Breast epithelium (tissue), 4 donors: ENCODE measurements at regions not wholly inside any gene's neighbourhood (a gene's known extent, or its start where the extent isn't known, plus 50 kb on each side); places are given as distances from the start of the nearest gene placed in this dataset.

Source experiments
- DNase-seq, 2 donors: peaks; one replicate each; pipeline ENCODE4 v3.0.0-alpha.2; 2019; ENCODE audit warnings: low spot score in 2 of 2
- H3K27ac ChIP-seq, 2 donors: fragments of 200-600 bp; sonication (generic) in 1 of 2; one replicate each; pipeline ENCODE4 v1.5.1; 2016 to 2019; ENCODE audit warnings: mild to moderate bottlenecking in 1 of 2
- H3K27me3 ChIP-seq, 2 donors: fragments of 200-600 bp; sonication (generic) in 1 of 2; one replicate each; pipeline versions ENCODE4 v1.5.1 to v1.6.0; 2017 to 2019; ENCODE audit warnings: control low read depth in 1 of 2, mild to moderate bottlenecking in 1 of 2
- H3K36me3 ChIP-seq: fragments of 200-600 bp; one replicate; pipeline ENCODE4 v1.5.1; 2019
- H3K4me1 ChIP-seq, 2 donors: fragments of 200-600 bp; sonication (generic); one replicate each; pipeline ENCODE4 v1.5.1; 2016 to 2019; ENCODE audit warnings: control low read depth in 1 of 2
- H3K4me3 ChIP-seq, 3 donors: fragments of 200-600 bp; sonication (generic); 1 replicate in 2 of 3; 2 replicates in 1 of 3; pipeline ENCODE4 v1.5.1; 2016 to 2019; ENCODE audit warnings: mild to moderate bottlenecking in 3 of 3, moderate library complexity in 2 of 3
- H3K9me3 ChIP-seq, 2 donors: fragments of 200-600 bp; sonication (generic) in 1 of 2; one replicate each; pipeline ENCODE4 v1.5.1; 2016 to 2019; ENCODE audit warnings: control low read depth in 1 of 2
- POLR2A ChIP-seq: fragments of 450-650 bp; IDR thresholded peaks from one replicate; pipeline ENCODE4 v1.6.1; 2016; ENCODE audit warnings: antibody characterized with exemption, mild to moderate bottlenecking, moderate library complexity
- POLR2AphosphoS5 ChIP-seq, 3 donors: sonication (generic); formaldehyde crosslinking; IDR thresholded peaks; one replicate each; pipeline ENCODE4 v1.6.1; 2017; ENCODE audit warnings: antibody characterized with exemption in 3 of 3
- intact Hi-C: fragments of 100-400 bp; cut with DNase I; formaldehyde crosslinking; loops from one replicate; pipeline ENCODE4 v1.15.1; 2023; ENCODE audit warnings: low total_unique reads
- TF ChIP-seq, protein P1 (sequence below), 3 donors: fragments of 450-650 bp; IDR thresholded peaks; one replicate each; pipeline ENCODE4 v1.5.1; 2016 to 2017; ENCODE audit warnings: antibody characterized with exemption in 3 of 3, mild to moderate bottlenecking in 3 of 3, moderate library complexity in 3 of 3

DNA sequence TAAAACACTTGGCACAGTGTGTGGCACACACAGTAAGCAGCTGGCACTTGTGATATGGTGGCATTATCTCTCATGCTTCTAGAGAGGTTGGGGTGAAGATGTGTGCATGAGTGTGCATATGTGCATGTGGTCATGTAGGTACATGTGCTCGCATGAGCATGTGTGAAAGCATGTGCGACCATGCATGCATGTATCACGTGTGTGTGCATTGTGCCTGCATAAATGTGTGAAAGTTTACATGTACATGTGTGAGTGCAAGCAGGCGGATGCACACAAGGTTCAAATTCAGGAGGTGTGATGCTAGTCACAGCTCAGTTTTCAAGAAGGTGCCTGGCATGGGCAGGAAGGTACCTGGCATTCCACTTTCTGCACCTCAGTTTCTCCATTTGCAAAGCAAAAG, 59.0 kb upstream of the UQCRFS1 start:
- intact Hi-C loops, result loop anchor here (5.0 kb wide), 1 partner anchor 415 kb away; no protein-coding TSS in a partner anchor

DNA sequence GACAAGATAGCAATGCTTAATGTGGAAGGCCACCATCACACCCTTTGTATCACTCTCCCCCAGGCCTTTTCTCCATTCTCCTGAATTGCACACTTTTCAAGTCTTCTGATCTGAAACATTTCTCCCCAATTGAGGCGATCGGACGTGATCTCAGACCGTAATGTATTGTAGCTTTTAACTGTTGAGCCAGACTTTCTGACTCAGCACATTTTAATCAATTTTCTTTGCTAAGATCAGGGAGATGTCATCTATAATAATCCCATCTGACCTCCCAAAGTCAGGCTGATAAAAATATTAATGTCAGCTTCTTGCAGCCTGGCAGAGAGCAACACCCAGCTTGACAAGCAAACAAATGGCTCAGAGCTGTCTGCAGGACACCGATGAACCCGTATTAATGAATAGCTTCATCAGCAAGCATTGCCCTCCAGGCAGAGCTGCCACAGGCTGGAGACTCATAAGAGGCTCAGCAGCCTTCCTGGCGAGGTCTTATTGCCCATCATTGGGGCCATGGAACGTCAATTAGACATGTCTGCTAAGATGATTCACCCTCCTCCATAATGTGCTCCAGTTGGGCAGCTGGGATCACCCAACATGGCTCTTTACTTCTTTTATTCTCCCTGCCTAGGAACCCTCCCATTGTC, 60.2 kb upstream of the UQCRFS1 start:
- intact Hi-C loops, result loop anchor here (5.0 kb wide), 1 partner anchor 416 kb away; no protein-coding TSS in a partner anchor

More for the DNA sequence above, 59.0 kb upstream of the UQCRFS1 start:
- H3K4me3 ChIP-seq, result no peak overlapping the region
- no peaks in the 10 kb centered on the region for H3K9me3 ChIP-seq
- H3K27me3 ChIP-seq, result peaks cover 0 to 25% of the 10 kb centered on the region in 2 donors
- H3K4me1 ChIP-seq, result no peaks in the 10 kb centered on the region
- no peak for DNase-seq
- no peak overlapping the region for H3K27ac ChIP-seq
- TF ChIP-seq, protein P1, sequence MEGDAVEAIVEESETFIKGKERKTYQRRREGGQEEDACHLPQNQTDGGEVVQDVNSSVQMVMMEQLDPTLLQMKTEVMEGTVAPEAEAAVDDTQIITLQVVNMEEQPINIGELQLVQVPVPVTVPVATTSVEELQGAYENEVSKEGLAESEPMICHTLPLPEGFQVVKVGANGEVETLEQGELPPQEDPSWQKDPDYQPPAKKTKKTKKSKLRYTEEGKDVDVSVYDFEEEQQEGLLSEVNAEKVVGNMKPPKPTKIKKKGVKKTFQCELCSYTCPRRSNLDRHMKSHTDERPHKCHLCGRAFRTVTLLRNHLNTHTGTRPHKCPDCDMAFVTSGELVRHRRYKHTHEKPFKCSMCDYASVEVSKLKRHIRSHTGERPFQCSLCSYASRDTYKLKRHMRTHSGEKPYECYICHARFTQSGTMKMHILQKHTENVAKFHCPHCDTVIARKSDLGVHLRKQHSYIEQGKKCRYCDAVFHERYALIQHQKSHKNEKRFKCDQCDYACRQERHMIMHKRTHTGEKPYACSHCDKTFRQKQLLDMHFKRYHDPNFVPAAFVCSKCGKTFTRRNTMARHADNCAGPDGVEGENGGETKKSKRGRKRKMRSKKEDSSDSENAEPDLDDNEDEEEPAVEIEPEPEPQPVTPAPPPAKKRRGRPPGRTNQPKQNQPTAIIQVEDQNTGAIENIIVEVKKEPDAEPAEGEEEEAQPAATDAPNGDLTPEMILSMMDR (IDR thresholded peaks at IDR 0.05), result no peak
- TF ChIP-seq POLR2AphosphoS5 (IDR thresholded peaks at IDR 0.05) (no peak), POLR2A (no peak)
- no peaks in the 10 kb centered on the region for H3K36me3 ChIP-seq

DNA sequence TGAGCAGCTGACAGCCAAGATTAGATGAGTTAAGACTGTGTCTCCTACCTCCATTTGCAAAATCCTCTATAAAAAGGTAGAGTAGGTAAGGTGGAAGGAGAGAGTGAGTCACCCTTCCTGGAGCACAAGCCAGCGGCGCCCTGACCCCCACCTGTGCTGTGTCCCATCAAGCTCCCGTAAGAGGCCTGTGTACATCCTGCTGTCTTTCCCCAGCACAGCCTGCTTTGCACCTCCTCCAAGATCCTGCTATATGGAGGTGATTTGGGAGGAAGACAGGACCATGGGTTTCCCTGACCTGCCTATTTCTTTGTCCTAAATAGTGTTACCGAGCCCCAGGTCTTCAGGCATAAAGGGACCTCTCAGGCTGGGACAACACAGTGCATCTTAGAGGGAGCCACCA, 62.3 kb upstream of the UQCRFS1 start:
- intact Hi-C loops, result no loop called here
- TF ChIP-seq, protein P1 (IDR thresholded peaks at IDR 0.05), result no peak
- no peak for TF ChIP-seq POLR2A
- no peak for TF ChIP-seq POLR2AphosphoS5 (IDR thresholded peaks at IDR 0.05)
- no peak for DNase-seq
- Histone ChIP-seq H3K27me3 (peaks cover 0 to 21% of the 10 kb centered on the region in 2 donors), H3K27ac (no peak overlapping the region), H3K4me1 (no peaks in the 10 kb centered on the region), H3K36me3 (no peaks in the 10 kb centered on the region), H3K4me3 (no peak overlapping the region), H3K9me3 (no peaks in the 10 kb centered on the region)

More for the DNA sequence above, 60.2 kb upstream of the UQCRFS1 start:
- H3K27ac ChIP-seq, result no peak overlapping the region
- DNase-seq, result no peak
- H3K4me1 ChIP-seq, result no peaks in the 10 kb centered on the region
- no peaks in the 10 kb centered on the region for H3K9me3 ChIP-seq
- no peak overlapping the region for H3K4me3 ChIP-seq
- no peaks in the 10 kb centered on the region for H3K36me3 ChIP-seq
- H3K27me3 ChIP-seq, result peaks cover 0 to 28% of the 10 kb centered on the region in 2 donors
- TF ChIP-seq POLR2A, result no peak
- TF ChIP-seq, protein P1 (IDR thresholded peaks at IDR 0.05), result no peak
- TF ChIP-seq POLR2AphosphoS5 (IDR thresholded peaks at IDR 0.05), result no peak

DNA sequence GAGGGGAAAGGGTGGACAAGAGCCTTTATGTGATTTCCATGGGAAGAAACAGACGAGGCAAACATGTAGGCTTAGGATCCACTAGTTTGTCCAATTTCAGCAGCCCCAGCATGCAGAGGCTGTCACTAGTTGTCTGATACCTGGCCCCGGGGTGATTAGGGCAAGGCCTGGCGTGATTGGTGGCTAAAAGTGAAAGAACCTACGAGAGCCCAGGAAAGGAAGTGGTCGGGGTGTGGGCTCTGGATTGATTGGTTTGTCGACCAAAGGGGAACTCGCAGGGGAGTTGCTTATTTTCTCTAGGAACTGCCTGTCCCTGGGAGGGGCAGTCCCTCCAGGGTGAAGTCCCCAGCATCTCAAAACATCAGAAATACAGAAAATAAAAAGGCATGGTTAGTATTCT, 64.2 kb upstream of the UQCRFS1 start:
- H3K27ac ChIP-seq, result no peak overlapping the region
- no peaks in the 10 kb centered on the region for H3K36me3 ChIP-seq
- intact Hi-C loops, result no loop called here
- H3K27me3 ChIP-seq, result peaks cover 0 to 21% of the 10 kb centered on the region in 2 donors
- DNase-seq, result no peak
- H3K4me3 ChIP-seq, result no peak overlapping the region
- TF ChIP-seq, protein P1 (IDR thresholded peaks at IDR 0.05), result no peak
- TF ChIP-seq POLR2A (no peak), POLR2AphosphoS5 (IDR thresholded peaks at IDR 0.05) (no peak)
- H3K9me3 ChIP-seq, result no peaks in the 10 kb centered on the region
- H3K4me1 ChIP-seq, result no peaks in the 10 kb centered on the region

DNA sequence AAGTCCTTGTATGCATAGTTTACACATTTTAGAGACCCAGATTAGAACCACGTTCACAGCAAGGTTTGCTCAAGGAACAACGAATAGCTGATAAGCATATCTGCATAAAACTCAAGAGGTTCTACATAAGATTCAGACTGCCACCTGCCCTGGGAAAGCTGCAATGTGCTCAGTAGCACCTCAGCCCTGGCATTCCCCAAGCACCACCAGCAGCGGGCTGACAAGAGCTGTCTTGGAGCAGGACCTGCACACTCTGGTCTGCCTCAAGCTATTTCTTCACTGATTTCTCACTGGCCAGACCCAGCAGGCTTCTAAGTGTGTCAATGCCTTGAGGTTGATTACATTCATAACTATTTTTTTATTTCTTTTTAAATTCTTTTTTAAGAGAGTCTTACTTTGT, 65.8 kb upstream of the UQCRFS1 start:
- DNase-seq, result no peak
- Histone ChIP-seq H3K27me3 (peaks cover 0 to 24% of the 10 kb centered on the region in 2 donors), H3K9me3 (no peaks in the 10 kb centered on the region), H3K4me3 (no peak overlapping the region), H3K36me3 (no peaks in the 10 kb centered on the region), H3K4me1 (no peaks in the 10 kb centered on the region), H3K27ac (no peak overlapping the region)
- TF ChIP-seq, protein P1 (IDR thresholded peaks at IDR 0.05), result no peak
- TF ChIP-seq POLR2AphosphoS5 (IDR thresholded peaks at IDR 0.05), result no peak
- TF ChIP-seq POLR2A, result no peak
- intact Hi-C loops, result no loop called here
